Liver (tissue), 8 donors: ENCODE measurements at regions not wholly inside any gene's neighbourhood (a gene's known extent, or its start where the extent isn't known, plus 50 kb on each side); places are given as distances from the start of the nearest gene placed in this dataset.

Experiments used
- DNase-seq: peaks from one replicate; pipeline ENCODE4 v3.0.0-alpha.2; 2017; ENCODE audit warnings: low spot score
- H3K27ac ChIP-seq, 2 donors: one replicate each; pipeline ENCODE4 v1.7.0; 2013; ENCODE audit warnings: inconsistent platforms in 2 of 2, low read length in 2 of 2, control low read depth in 1 of 2, low read depth in 1 of 2, mild to moderate bottlenecking in 1 of 2
- H3K27me3 ChIP-seq, 4 donors: one replicate each; pipeline versions ENCODE4 v1.6.1 to v1.7.0; 2013; ENCODE audit warnings: low read length in 3 of 4, inconsistent platforms in 1 of 4, mild to moderate bottlenecking in 1 of 4, moderate library complexity in 1 of 4; ENCODE audit not compliant: control insufficient read depth in 4 of 4, insufficient read depth in 4 of 4
- H3K36me3 ChIP-seq, 4 donors: one replicate each; pipeline versions ENCODE4 v1.6.1 to v1.7.0; 2013; ENCODE audit warnings: low read length in 3 of 4, mild to moderate bottlenecking in 3 of 4, low read depth in 1 of 4, moderate library complexity in 1 of 4; ENCODE audit not compliant: control insufficient read depth in 4 of 4, insufficient read depth in 3 of 4
- H3K4me1 ChIP-seq, 4 donors: one replicate each; pipeline versions ENCODE4 v1.6.1 to v1.7.0; 2013; ENCODE audit warnings: low read length in 3 of 4, mild to moderate bottlenecking in 3 of 4, moderate library complexity in 1 of 4; ENCODE audit not compliant: control insufficient read depth in 4 of 4, insufficient read depth in 4 of 4
- H3K4me3 ChIP-seq, 3 donors: one replicate each; pipeline versions ENCODE4 v1.6.1 to v1.7.0; 2013; ENCODE audit warnings: low read length in 3 of 3, control low read depth in 1 of 3, low read depth in 1 of 3, mild to moderate bottlenecking in 1 of 3
- H3K9ac ChIP-seq, 2 donors: one replicate each; pipeline ENCODE4 v1.7.0; 2013; ENCODE audit warnings: low read length in 2 of 2, mild to moderate bottlenecking in 2 of 2, moderate library complexity in 2 of 2, control low read depth in 1 of 2, low read depth in 1 of 2
- H3K9me3 ChIP-seq, 4 donors: one replicate each; pipeline versions ENCODE4 v1.6.1 to v1.7.0; 2013; ENCODE audit warnings: low read length in 3 of 4; ENCODE audit not compliant: control insufficient read depth in 4 of 4
- EGR1 ChIP-seq, 2 donors: IDR thresholded peaks; 2 replicates each; pipeline ENCODE4 v1.6.1; 2016 to 2018; ENCODE audit warnings: antibody characterized with exemption in 2 of 2, low read depth in 2 of 2
- FOXA1 ChIP-seq: IDR thresholded peaks from 2 replicates; pipeline ENCODE4 v1.6.1; 2016; ENCODE audit warnings: antibody characterized with exemption
- FOXA2 ChIP-seq: IDR thresholded peaks from 2 replicates; pipeline ENCODE4 v1.6.1; 2016; ENCODE audit warnings: antibody characterized with exemption
- GABPA ChIP-seq, 2 donors: IDR thresholded peaks in 1 of 2; conservative IDR thresholded peaks in 1 of 2; 2 replicates each; pipeline ENCODE4 v1.6.1; 2016; ENCODE audit warnings: antibody characterized with exemption in 2 of 2, mild to moderate bottlenecking in 1 of 2, moderate library complexity in 1 of 2
- HNF4A ChIP-seq, 2 donors: conservative IDR thresholded peaks; 2 replicates each; pipeline ENCODE4 v1.6.1; 2016; ENCODE audit warnings: antibody characterized with exemption in 2 of 2, mild to moderate bottlenecking in 2 of 2
- HNF4G ChIP-seq: IDR thresholded peaks from 2 replicates; pipeline ENCODE4 v1.6.1; 2016; ENCODE audit warnings: antibody characterized with exemption
- JUND ChIP-seq, 2 donors: IDR thresholded peaks; 2 replicates each; pipeline ENCODE4 v1.6.1; 2016; ENCODE audit warnings: antibody characterized with exemption in 2 of 2
- NR2F2 ChIP-seq: IDR thresholded peaks from 2 replicates; pipeline ENCODE4 v1.6.1; 2016; ENCODE audit warnings: antibody characterized with exemption
- RAD21 ChIP-seq, 2 donors: IDR thresholded peaks; 2 replicates each; pipeline ENCODE4 v1.6.1; 2016; ENCODE audit warnings: antibody characterized with exemption in 2 of 2, mild to moderate bottlenecking in 2 of 2
- RXRA ChIP-seq, 2 donors: IDR thresholded peaks; 2 replicates each; pipeline ENCODE4 v1.6.1; 2017 to 2018; ENCODE audit warnings: antibody characterized with exemption in 2 of 2, mild to moderate bottlenecking in 1 of 2
- SP1 ChIP-seq: IDR thresholded peaks from 2 replicates; pipeline ENCODE4 v1.6.1; 2018; ENCODE audit warnings: antibody characterized with exemption, mild to moderate bottlenecking
- TAF1 ChIP-seq: conservative IDR thresholded peaks from 2 replicates; pipeline ENCODE4 v1.6.1; 2016; ENCODE audit warnings: antibody characterized with exemption, mild to moderate bottlenecking
- YY1 ChIP-seq: IDR thresholded peaks from 2 replicates; pipeline ENCODE4 v1.6.1; 2016; ENCODE audit warnings: antibody characterized with exemption, mild to moderate bottlenecking
- WGBS: extraction: QIAGEN DNeasy Blood & Tissue Kit; methylation state at CpG from one replicate; pipeline ENCODE4 v1.1.7; 2013; 5-methylcytosine and 5-hydroxymethylcytosine counted together
- TF ChIP-seq, protein P1 (sequence below): IDR thresholded peaks from 2 replicates; pipeline ENCODE4 v1.6.1; 2016; ENCODE audit warnings: antibody characterized with exemption
- TF ChIP-seq, protein P2 (sequence below): IDR thresholded peaks from 2 replicates; pipeline ENCODE4 v1.6.1; 2016; ENCODE audit warnings: antibody characterized with exemption
- TF ChIP-seq, protein P3 (sequence below): fragments of 150-350 bp; IDR thresholded peaks from 2 replicates; pipeline ENCODE4 v1.5.1; 2017; ENCODE audit warnings: improper control_type of control experiment, low read depth, low read length; ENCODE audit not compliant: missing input control
- TF ChIP-seq, protein P4 (sequence below): IDR thresholded peaks from 2 replicates; pipeline ENCODE4 v1.6.1; 2016; ENCODE audit warnings: antibody characterized with exemption
- TF ChIP-seq, protein P5 (sequence below): IDR thresholded peaks from 2 replicates; pipeline ENCODE4 v1.6.1; 2016; ENCODE audit warnings: antibody characterized with exemption, mild to moderate bottlenecking
- donor health status: healthy.
- donor health status: healthy.
- donor health status: healthy.
- donor health status: healthy.
- donor health status: healthy.

DNA sequence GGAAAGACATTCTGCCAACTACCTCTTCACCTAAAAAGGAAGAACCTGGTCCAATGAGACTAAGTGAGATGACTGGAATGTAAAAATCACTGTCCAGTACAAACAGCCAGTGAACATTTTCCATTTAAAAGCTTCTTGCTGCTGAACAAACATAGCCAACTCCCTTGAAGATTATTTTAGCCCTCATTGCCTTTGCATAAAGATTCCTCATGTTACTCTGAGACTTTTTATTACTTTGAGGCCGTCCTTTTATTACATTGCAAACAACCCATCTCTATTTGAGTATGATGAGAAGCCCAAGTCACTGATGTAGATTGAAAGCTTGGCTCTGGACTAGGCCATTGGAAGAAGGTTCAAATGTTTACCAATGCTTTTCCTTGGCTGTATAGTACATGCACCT is 649.8 kb downstream of the CETN3 start:
- no peaks in the 10 kb centered on the region for H3K9me3 ChIP-seq
- H3K36me3 ChIP-seq: no peaks in the 10 kb centered on the region
- no peak overlapping the region for H3K27ac ChIP-seq
- TF ChIP-seq JUND (IDR thresholded peaks at IDR 0.05) (no peak), GABPA (IDR thresholded peaks at IDR 0.05 in 1 of 2, conservative IDR thresholded peaks at IDR 0.05 in 1 of 2) (no peak), HNF4A (conservative IDR thresholded peaks at IDR 0.05) (no peak), FOXA2 (no peak), RXRA (IDR thresholded peaks at IDR 0.05) (no peak), HNF4G (no peak), TAF1 (no peak), YY1 (no peak), FOXA1 (no peak), EGR1 (IDR thresholded peaks at IDR 0.05; ENCODE audit: low read depth in 2 of 2) (no peak), RAD21 (IDR thresholded peaks at IDR 0.05) (no peak), NR2F2 (no peak), SP1 (no peak)
- TF ChIP-seq, protein P1, sequence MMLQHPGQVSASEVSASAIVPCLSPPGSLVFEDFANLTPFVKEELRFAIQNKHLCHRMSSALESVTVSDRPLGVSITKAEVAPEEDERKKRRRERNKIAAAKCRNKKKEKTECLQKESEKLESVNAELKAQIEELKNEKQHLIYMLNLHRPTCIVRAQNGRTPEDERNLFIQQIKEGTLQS: no peak
- TF ChIP-seq, protein P2, sequence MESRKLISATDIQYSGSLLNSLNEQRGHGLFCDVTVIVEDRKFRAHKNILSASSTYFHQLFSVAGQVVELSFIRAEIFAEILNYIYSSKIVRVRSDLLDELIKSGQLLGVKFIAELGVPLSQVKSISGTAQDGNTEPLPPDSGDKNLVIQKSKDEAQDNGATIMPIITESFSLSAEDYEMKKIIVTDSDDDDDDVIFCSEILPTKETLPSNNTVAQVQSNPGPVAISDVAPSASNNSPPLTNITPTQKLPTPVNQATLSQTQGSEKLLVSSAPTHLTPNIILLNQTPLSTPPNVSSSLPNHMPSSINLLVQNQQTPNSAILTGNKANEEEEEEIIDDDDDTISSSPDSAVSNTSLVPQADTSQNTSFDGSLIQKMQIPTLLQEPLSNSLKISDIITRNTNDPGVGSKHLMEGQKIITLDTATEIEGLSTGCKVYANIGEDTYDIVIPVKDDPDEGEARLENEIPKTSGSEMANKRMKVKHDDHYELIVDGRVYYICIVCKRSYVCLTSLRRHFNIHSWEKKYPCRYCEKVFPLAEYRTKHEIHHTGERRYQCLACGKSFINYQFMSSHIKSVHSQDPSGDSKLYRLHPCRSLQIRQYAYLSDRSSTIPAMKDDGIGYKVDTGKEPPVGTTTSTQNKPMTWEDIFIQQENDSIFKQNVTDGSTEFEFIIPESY: no peak
- TF ChIP-seq, protein P3, sequence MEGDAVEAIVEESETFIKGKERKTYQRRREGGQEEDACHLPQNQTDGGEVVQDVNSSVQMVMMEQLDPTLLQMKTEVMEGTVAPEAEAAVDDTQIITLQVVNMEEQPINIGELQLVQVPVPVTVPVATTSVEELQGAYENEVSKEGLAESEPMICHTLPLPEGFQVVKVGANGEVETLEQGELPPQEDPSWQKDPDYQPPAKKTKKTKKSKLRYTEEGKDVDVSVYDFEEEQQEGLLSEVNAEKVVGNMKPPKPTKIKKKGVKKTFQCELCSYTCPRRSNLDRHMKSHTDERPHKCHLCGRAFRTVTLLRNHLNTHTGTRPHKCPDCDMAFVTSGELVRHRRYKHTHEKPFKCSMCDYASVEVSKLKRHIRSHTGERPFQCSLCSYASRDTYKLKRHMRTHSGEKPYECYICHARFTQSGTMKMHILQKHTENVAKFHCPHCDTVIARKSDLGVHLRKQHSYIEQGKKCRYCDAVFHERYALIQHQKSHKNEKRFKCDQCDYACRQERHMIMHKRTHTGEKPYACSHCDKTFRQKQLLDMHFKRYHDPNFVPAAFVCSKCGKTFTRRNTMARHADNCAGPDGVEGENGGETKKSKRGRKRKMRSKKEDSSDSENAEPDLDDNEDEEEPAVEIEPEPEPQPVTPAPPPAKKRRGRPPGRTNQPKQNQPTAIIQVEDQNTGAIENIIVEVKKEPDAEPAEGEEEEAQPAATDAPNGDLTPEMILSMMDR: no peak
- TF ChIP-seq, protein P4, sequence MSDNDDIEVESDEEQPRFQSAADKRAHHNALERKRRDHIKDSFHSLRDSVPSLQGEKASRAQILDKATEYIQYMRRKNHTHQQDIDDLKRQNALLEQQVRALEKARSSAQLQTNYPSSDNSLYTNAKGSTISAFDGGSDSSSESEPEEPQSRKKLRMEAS: no peak
- TF ChIP-seq, protein P5, sequence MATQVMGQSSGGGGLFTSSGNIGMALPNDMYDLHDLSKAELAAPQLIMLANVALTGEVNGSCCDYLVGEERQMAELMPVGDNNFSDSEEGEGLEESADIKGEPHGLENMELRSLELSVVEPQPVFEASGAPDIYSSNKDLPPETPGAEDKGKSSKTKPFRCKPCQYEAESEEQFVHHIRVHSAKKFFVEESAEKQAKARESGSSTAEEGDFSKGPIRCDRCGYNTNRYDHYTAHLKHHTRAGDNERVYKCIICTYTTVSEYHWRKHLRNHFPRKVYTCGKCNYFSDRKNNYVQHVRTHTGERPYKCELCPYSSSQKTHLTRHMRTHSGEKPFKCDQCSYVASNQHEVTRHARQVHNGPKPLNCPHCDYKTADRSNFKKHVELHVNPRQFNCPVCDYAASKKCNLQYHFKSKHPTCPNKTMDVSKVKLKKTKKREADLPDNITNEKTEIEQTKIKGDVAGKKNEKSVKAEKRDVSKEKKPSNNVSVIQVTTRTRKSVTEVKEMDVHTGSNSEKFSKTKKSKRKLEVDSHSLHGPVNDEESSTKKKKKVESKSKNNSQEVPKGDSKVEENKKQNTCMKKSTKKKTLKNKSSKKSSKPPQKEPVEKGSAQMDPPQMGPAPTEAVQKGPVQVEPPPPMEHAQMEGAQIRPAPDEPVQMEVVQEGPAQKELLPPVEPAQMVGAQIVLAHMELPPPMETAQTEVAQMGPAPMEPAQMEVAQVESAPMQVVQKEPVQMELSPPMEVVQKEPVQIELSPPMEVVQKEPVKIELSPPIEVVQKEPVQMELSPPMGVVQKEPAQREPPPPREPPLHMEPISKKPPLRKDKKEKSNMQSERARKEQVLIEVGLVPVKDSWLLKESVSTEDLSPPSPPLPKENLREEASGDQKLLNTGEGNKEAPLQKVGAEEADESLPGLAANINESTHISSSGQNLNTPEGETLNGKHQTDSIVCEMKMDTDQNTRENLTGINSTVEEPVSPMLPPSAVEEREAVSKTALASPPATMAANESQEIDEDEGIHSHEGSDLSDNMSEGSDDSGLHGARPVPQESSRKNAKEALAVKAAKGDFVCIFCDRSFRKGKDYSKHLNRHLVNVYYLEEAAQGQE: no peak
- 45% methylated on average over 1 of the region's 1 CpG for WGBS
- H3K4me3 ChIP-seq: no peak overlapping the region
- H3K27me3 ChIP-seq: no peaks in the 10 kb centered on the region
- H3K9ac ChIP-seq: no peak overlapping the region
- no peak for DNase-seq
- H3K4me1 ChIP-seq: no peaks in the 10 kb centered on the region

DNA sequence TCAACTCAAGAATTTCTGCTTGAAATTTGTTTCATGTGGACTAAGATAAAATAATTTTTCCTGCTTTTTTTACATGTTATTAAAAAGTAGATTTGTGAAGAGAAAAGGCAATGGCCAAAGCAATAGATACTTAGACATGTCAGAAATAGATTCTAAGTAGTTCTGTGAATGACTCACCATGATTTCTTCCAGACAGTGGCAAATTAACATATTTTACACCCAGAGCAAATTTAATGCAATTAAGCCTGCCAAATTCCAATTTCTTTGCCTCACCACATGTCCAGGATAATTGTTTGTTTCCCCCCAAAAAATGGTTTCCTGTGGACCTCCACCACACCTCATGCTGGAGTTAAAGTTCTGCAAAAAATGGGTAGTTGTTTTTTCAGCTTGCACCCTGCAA is 651.4 kb downstream of the CETN3 start:
- TF ChIP-seq NR2F2 (no peak), EGR1 (IDR thresholded peaks at IDR 0.05; ENCODE audit: low read depth in 2 of 2) (no peak), SP1 (no peak), GABPA (IDR thresholded peaks at IDR 0.05 in 1 of 2, conservative IDR thresholded peaks at IDR 0.05 in 1 of 2) (no peak), YY1 (no peak), JUND (IDR thresholded peaks at IDR 0.05) (no peak), HNF4G (no peak)
- TF ChIP-seq, protein P1: no peak
- H3K27me3 ChIP-seq: no peaks in the 10 kb centered on the region
- H3K9me3 ChIP-seq: no peaks in the 10 kb centered on the region
- no peaks in the 10 kb centered on the region for H3K36me3 ChIP-seq
- DNase-seq: no peak
- no peaks in the 10 kb centered on the region for H3K4me1 ChIP-seq
- no peak overlapping the region for H3K27ac ChIP-seq
- H3K4me3 ChIP-seq: no peak overlapping the region
- no peak overlapping the region for H3K9ac ChIP-seq
